OCI-M2 (cell line): ENCODE measurements at regions not wholly inside any gene's neighbourhood (a gene's known extent, or its start where the extent isn't known, plus 50 kb on each side); places are given as distances from the start of the nearest gene placed in this dataset.

Experiments used
- DNase-seq: peaks from one replicate; lab custom pipeline; 2025; ENCODE audit not compliant: unreplicated experiment; lab: John Stamatoyannopoulos, UW

GRCh38 chr18:61729322-61729721 lies 163.5 kb downstream of the RNF152 start:
- no peak for DNase-seq

- no peak for DNase-seq
Measured at GRCh38 chr18:61727241-61728193, 165.3 kb downstream of the RNF152 start.

GRCh38 chr18:61724532-61724931 lies 168.3 kb downstream of the RNF152 start:
- no peak for DNase-seq

- no peak for DNase-seq
Measured at GRCh38 chr18:61722247-61722646, 170.6 kb downstream of the RNF152 start.

GRCh38 chr18:61720496-61720895 lies 172.3 kb downstream of the RNF152 start:
- DNase-seq: no peak

GRCh38 chr18:61719671-61720070 lies 173.1 kb downstream of the RNF152 start:
- DNase-seq: no peak

GRCh38 chr18:61718944-61719343 lies 173.9 kb downstream of the RNF152 start:
- no peak for DNase-seq

- DNase-seq: no peak
Measured at GRCh38 chr18:61714421-61714820, 178.4 kb downstream of the RNF152 start.

- no peak for DNase-seq
Measured at GRCh38 chr18:61713502-61713901, 179.3 kb downstream of the RNF152 start.

GRCh38 chr18:61710082-61710620 lies 182.7 kb downstream of the RNF152 start:
- no peak for DNase-seq

GRCh38 chr18:61706276-61706915 lies 186.4 kb downstream of the RNF152 start:
- no peak for DNase-seq

- DNase-seq: no peak
Measured at GRCh38 chr18:61703508-61703907, 189.3 kb downstream of the RNF152 start.

GRCh38 chr18:61702007-61702406 lies 190.8 kb downstream of the RNF152 start:
- DNase-seq: no peak

- DNase-seq: no peak
Measured at GRCh38 chr18:61699397-61700110, 193.3 kb downstream of the RNF152 start.

- DNase-seq: no peak
Measured at GRCh38 chr18:61697306-61697909, 195.4 kb downstream of the RNF152 start.

- no peak for DNase-seq
Measured at GRCh38 chr18:61694236-61694635, 198.6 kb downstream of the RNF152 start.

GRCh38 chr18:61690418-61691138 lies 202.2 kb downstream of the RNF152 start:
- DNase-seq: no peak

GRCh38 chr18:61687317-61687716 lies 205.5 kb downstream of the RNF152 start:
- DNase-seq: no peak

GRCh38 chr18:61683856-61684255 lies 209.0 kb downstream of the RNF152 start:
- DNase-seq: no peak

- no peak for DNase-seq
Measured at GRCh38 chr18:61681065-61681464, 211.7 kb downstream of the RNF152 start.
